GM19397 (cell line): ENCODE measurements at regions not wholly inside any gene's neighbourhood (a gene's known extent, or its start where the extent isn't known, plus 50 kb on each side); places are given as distances from the start of the nearest gene placed in this dataset.

Source experiments
- ATAC-seq: cut with Tn5 transposase; IDR thresholded peaks from one replicate; pipeline ENCODE4 v1.9.1; 2021; ENCODE audit warnings: mild to moderate bottlenecking, moderate library complexity; ENCODE audit not compliant: unreplicated experiment

DNA sequence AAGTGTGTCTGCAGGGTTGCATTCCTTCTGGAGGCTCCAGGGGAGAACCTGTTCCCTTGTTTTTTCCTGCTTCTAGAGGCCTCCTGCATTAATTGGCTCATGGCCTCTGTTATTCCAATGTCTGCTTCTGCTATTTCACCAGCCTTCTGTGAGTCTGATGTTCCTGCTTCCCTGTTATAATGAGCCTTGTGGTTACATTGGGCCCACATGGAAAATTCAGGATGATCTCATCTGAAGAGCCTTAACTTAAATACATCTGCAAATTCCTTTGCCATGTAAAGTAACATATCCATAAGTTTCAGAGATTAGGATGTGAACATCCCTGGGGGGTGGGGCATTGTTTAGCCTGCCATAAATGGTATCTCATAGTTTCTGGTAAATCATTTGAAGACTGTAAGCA lies 181.1 kb downstream of the RWDD3 start:
- no peak for ATAC-seq

DNA sequence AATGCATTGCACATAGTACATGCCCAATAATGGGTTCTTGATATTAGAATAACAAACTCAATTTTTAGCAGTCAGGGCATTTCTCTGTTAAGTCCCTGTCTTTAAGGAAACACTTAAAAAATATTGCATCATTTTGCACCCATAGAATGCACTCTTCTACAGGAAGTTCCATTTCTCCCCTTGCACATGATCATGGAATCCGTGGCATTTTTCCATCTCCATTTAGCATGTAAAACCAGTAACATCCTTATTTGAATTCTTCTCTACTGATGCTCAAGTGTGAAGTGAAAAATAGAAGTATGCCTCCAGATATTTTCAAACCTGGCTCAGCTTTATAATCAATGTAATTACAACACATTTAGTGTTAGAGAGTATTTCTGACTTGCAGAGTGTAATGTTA lies 192.8 kb downstream of the RWDD3 start:
- ATAC-seq, result no peak

DNA sequence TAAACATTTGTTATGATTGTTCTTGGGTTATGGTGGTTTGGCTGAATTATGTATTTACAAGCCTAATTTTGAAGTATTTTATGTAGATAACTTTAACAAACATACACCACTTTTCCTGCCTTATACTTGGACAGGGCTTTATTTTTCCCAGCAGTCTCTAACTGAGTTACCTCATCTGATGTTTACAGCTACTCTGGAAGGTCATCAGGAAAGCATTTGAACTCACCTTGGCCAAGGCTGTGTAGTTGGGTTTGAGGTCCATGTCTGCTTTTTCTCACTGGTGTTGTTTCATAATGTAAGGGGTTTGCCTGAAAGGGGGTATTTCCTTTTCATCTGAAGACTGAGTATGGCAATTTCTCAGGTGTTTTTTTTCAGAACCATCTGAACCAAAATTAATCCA lies 193.5 kb downstream of the RWDD3 start:
- ATAC-seq, result no peak

DNA sequence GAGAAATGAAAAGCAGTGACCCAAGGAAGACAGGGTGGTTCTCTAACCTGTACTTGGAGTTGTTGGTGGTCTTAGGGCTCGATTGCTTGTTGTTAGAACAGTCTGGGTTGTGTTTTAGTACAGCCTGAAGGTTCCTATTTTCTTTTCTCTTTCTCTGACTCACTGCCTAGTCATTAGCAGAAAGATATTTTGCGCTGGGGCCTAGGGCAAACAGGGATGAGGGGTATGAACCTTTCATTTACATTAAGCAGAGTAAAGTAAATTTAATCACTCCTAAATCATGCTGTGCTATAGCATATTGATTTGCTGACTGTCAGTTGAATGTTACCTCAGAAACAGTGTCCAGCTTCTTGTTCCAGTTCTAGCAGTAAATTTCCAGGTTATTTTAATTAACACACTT lies 197.2 kb downstream of the RWDD3 start:
- no peak for ATAC-seq

DNA sequence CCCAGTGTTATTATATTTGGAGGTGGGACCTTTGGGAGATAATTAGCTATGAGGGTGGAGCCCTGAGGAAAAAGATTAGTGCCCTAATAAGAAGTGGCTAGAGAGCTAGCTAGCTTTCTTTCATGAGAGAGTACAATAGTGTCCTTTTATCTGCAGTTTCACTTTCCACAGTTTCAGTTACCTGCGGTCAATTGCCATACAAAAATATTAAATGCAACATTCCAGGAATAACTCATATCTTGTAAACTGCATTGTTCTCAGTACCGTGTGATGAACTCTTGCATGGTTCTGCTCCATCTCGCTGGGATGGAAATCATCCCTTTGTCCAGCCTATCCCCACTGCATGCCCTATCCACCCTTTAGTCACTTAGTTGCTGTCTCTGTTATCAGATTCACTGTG lies 201.6 kb downstream of the RWDD3 start:
- ATAC-seq, result no peak

DNA sequence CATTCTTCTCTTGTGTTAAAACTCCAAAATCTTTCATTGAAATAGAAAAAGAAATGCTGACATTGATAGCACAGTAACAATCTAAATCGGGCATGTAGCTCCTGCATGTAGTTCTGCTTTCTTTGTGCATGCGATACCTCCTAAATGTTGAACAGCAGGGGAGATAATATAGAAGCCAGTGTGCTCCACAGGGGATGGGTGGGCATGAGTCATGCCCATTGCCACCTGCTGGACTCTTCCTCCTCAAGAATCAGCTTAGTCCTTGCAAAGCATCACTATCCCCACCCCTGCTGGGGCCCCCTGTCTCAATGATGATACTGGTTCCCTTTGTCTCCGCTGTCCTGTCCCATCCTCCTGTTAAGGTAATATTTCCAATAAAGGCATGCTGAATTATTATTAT lies 203.0 kb downstream of the RWDD3 start:
- ATAC-seq, result no peak

DNA sequence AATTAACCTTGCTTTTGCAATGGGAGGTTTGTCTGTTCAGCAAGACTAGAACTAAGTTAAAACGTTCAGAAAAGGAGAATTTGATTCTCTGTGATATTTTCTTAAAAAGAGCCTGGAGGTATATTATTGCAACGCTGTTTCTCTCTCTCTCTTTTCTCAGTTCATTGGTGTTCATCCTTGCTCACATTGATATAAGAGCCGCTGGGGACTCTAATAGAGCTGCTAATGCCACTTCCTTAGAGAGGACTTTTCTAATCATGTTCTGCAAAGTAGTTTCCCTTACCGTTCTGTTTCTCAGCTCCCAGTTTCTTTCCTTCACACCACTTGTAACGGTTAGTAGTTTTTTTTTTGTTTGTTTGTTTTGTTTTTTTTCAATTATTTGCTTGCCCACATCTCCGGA lies 203.8 kb downstream of the RWDD3 start:
- ATAC-seq, result no peak

DNA sequence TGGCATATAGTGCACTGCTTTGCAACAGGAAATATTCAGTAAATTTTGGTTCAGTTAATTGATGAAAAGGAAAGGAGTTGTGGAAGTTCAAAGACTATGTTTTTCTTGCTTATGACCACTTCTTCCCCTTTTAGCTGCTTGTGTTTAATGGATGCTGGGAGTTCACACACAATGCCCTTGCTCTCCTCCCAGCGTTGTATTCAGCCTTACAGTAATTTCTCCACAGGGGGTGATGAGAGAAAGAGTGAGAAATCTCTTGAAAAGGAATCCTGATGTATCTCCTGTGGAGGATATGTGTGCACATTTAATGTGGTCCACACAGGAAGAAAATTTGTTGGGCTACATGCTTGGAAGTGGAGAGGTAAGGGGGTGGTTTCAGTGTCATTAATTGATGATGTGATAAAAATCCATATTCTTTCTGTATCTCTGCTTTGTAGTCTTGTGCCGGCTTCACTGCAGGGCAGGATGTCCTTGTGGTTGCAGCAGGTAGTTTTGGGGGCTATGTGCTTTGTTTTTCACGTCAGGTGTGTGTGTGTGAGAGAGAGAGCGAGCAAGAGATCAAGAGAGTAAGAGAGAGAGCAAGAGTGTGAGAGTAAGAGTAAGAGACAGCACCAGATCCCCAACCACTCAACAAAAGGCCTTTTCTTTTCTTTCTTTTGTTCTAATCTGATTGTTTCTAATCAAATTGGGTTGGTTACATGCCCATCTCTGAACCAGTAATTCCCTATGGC lies 204.4 kb downstream of the RWDD3 start:
- ATAC-seq, result no peak

DNA sequence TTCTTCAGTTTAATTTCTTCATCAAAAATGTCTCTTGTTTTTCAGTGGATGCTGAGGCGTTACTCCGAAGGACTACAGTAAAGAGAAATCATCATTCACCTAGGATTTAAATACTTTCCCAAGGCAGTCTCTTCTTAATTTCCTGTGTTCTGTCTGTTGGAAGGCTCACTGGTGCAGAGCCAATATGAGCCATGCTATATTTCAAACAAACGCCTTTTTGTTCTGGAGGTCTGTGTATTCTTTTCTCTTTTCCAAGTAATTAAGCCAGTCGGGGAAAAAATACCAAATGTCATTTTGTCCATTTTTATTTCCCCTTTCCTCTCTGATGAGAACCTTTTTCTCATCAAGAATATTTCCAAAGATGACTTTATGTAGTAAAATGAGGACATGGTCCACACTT lies 206.5 kb downstream of the RWDD3 start:
- no peak for ATAC-seq

DNA sequence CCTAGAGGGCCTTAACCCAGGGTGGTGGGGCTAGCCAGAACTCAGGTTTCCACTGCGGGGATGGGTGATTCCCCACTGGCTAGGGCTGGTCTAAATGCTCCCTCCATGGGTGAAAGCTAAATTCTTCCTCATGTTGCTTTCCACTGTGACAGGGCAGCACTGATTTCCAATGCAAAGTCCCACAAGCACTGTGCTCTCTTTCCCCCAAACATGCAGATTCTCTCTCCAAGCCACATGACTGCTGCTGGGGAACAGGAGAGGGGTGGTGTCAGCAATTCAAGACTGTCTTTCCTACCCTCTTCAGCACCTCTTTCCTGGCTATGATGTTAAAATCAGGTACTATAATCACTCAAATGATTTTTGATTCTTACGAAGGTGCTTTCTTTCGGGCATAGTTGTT lies 215.5 kb downstream of the RWDD3 start:
- no peak for ATAC-seq

DNA sequence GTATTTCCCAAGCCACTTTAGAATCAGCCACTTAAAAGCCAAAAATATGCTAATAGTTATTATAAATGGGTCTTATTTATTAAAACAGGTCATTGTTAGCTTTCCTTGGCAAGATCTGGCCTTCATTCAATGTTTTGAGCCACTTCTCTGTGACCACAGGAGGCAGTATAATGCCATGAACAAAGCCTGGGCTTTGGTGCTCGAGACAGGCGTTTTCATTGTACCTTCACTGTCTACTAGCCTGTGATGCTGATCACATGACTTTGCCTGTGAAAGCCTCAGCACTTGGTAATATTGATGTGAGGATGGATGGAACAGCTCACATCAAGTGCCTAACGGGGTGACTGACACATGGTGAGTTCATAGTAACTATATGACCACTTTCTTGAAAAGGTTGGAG lies 217.0 kb downstream of the RWDD3 start:
- ATAC-seq, result no peak

DNA sequence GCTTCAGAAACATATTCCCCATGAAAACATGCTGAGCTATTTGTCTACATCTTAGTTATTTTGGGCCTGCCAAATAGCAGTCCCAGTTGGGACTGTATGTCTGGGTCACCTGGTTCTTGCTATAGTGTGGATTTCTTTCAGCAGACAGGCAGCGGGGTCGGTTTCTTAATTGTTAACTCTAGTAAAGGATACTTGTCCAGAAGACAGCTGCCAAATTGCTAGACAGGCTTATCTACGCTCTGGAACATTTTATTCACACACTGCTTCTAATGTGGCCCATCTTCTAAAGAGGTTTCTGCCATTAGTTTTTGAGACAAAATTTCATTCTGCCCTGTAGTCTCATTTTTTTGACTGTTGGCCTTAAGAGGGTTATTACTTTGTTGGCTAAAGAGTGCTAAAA lies 217.9 kb downstream of the RWDD3 start:
- ATAC-seq, result no peak

DNA sequence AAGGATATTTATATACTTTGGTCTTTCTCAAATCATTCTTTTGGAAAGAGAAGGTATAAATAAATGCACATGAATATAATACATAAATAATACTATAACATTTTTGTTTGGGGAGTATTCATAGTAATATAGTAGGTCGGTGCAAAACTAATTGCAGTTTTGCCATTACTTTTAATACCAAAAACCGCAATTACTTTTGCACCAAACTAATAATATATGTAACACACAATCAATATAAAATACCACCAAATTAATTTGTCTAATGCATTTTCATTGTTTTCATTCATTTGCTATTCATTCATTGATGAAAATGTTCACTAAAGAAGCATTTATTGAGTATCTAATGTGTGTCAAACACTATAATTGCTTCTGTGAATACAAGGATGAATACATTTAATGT lies 219.0 kb downstream of the RWDD3 start:
- ATAC-seq, result no peak

DNA sequence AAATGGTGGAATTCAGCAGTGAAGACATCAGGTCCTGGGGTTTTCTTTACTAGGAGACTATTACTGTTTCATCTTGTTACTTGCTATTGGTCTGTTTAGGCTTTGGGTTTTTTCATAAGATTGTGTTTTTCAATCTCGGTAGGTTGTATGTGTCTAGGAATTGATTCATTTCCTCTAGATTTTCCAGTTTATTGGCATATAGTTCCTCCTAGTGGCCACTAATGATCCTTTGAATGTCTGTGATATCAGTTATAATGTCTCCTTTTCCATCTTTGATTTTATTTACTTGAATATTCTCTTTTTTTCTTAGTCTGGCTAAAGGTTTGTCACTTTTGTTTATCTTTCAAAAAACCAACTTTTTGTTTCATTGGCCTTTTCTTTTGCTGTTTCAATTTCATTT lies 233.0 kb downstream of the RWDD3 start:
- ATAC-seq, result no peak

DNA sequence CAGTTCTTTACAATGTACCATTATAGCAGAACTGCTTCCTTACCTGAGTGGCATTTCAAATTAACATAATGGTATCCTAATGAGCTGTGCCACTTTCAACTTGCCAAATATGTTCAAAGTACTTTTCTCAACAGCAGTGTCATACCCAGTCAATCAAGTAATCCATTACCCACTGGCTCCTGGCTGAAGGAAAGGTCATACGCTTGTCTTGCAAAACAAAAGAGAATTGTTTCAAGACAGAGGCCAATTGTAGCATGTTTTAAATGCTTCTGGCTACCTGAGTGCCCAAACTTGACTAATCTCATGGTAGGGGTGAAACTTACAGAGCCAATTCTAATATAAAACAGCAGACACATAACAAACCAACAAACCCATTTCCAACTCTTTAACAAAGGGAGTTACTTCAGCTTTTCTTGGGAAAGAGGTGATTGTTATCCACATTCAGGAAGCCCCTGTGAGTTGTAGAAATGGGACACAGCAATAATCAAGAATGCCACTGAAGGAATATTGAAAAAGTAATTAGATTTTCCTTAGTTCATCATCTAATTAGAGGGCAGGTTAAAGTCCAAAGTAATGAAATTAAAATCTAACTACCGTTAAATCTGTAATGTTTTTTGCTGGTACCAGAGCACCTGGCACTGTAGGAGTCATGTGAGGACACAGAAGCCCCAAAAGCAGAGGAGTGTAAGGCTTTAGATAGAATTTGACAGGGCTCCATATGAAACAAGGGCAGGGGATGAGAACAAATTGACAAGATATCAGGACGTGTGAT lies 241.9 kb downstream of the RWDD3 start:
- ATAC-seq, result no peak

DNA sequence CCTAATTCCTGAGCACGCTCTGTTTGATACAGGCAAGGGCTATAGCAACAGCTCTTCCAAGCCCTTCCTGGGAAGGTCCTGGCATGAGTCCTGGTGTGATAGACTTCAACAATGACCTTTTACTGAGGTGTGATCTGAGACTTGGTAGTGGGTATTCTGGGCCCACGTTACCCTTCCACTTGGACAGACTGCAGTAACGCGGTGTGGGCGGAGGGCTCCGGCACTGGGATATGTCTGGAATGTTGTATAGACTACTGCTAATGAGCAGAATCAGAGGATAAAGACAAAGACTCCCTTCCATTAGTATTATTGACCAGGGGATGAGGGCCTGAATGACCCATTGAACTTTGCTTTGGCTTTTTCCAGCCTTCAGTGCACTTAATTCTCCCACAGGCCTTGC lies 262.3 kb downstream of the RWDD3 start:
- ATAC-seq, result no peak

DNA sequence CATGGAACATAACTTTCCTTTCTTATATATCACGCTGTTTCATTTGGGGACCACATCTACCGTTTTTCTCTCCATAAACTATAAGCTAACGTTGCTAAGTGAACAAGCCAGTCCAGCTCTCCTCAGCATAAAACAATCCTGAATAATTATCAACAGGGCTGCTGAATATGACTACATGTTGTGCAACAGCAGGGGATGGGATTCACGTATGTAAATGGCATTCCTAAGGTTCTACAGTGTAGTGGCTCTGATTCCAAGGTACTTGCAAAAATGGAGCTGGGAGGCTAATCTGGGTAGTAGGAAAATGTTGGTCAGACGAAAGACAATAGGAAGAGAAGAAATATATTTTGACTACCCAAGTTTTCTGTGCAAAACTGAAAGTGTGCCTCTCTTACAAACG lies 262.8 kb downstream of the RWDD3 start:
- no peak for ATAC-seq

DNA sequence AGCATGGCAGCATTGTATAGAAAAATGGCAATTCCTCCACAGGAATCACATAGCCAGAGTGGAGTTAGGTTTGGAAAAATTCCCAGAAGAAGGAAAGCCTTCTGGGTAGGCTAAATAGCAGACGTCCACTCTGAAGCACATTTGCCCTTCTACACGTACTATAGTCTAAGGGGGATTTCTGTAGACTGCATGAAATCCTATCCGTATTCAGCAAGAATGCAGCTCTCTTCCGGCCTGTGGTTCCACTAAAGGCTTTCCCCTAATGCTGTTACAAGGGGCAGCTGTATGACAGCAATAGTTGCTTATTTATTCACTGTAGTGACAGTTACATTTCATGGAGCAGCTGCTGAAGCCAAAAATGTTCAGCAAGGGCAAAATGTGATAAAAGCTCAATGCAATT lies 263.6 kb downstream of the RWDD3 start:
- ATAC-seq, result no peak

DNA sequence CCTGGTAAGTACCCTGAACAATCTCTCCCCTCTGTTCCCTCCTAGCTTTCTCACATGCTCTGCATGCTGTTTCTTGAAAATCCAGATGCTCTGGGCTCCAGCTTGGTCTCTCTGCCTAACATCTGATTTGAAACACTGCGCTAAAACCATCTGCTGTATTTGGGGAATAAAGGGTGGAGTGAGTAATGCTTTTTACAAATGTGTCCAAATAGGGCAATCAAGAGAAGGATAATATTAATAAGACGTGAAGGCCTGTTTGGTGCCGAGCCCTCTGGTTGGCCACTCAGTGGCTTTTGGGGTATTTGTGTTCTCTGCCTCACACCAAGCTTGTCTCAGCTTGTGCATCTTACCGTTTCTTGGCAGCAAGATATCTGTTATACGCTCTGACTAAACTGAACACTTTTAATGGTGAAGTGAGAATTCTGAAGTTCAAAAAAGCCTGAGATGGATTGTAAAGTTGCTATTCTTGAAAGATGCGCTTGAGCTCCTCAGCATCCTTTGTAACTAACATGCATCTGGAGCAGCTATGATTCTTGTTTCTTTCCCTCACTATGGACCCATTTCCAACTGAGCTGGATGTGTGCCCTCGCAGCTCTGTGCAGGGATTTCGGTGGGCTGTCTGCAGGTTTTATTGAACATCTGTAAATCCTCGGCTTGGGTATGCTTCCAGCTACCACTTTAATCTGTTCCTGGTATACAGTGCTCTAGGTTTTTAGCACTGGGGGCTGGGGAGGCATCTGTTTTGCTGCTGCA lies 269.4 kb downstream of the RWDD3 start:
- no peak for ATAC-seq

DNA sequence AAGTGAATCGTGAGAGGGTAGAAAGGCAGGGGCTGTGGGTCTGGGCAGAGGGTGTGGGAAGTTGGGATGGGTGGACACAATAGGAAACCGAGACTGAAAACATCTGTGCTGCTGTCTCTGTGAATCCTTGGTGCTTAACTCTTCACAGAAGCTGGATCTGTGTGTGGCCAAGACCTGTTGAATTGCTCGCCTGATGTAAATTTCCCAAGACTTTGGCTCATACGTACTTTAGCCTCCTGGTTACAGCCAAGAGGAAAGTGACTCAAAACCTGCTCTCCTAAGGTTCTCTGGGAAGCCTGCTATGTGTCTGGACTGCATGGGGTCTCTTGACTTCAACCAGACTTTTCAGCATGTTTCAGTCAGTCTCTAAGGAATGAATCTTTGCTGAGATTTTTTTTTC lies 270.3 kb downstream of the RWDD3 start:
- no peak for ATAC-seq

DNA sequence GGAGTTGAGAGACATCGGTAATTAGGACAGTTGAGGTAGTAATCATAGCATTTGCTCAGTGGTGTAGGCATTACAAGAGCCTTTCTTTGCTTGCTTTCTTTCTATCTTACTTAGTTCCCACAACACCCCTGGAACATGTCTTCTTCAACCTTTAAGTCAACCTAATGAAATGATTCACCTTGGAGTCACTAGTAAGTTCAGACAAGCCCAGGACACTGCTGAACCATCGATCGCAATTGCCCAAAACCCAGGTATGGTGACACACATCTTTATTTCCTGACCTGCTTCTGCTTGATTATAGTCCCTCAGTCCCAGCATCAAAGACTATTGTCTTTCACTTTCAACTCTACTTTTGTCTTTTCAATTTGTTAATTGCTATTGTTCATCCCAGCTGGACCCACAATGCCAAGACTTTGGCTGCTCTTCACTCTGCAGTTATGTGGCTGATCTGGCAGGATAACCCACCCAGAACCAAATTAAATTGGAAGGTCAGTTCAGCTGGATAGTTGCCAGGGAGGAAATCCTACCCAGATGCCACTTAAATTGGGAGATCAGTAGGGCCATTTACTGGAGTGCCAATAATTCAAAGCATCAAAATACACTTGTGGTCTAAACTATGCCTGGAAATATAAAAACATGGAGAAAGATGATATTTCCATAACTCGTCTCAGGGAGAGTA lies 272.9 kb downstream of the RWDD3 start:
- ATAC-seq, result no peak
